Ovary (tissue), 7 donors: ENCODE measurements at regions not wholly inside any gene's neighbourhood (a gene's known extent, or its start where the extent isn't known, plus 50 kb on each side); places are given as distances from the start of the nearest gene placed in this dataset.

Source experiments
- DNase-seq, 5 donors: peaks; one replicate each; pipeline ENCODE4 v3.0.0-alpha.2; 2019 to 2020
- H3K27ac ChIP-seq, 2 donors: fragments of 200-600 bp; one replicate each; pipeline versions ENCODE4 v1.5.1 to v1.8.0; 2019 to 2022
- H3K27me3 ChIP-seq: fragments of 200-600 bp; one replicate; pipeline ENCODE4 v1.8.0; 2022
- H3K36me3 ChIP-seq: fragments of 200-600 bp; sonication (generic); one replicate; pipeline ENCODE4 v1.5.1; 2019
- H3K4me1 ChIP-seq: one replicate; pipeline ENCODE4 v1.8.1; 2013; ENCODE audit warnings: mild to moderate bottlenecking, moderate library complexity; ENCODE audit not compliant: insufficient read depth
- H3K4me3 ChIP-seq: fragments of 200-600 bp; sonication (generic); one replicate; pipeline ENCODE4 v1.5.1; 2017
- H3K9me3 ChIP-seq, 2 donors: fragments of 200-600 bp in 1 of 2; sonication (generic) in 1 of 2; one replicate each; pipeline versions ENCODE4 v1.5.1 to v1.8.1; 2013 to 2019; ENCODE audit warnings: mild to moderate bottlenecking in 1 of 2, moderate library complexity in 1 of 2
- EP300 ChIP-seq: sonication (generic); formaldehyde crosslinking; IDR thresholded peaks from one replicate; pipeline ENCODE4 v1.6.1; 2017; ENCODE audit warnings: antibody characterized with exemption
- POLR2A ChIP-seq: fragments of 450-650 bp; IDR thresholded peaks from one replicate; pipeline ENCODE4 v1.6.1; 2017; ENCODE audit warnings: antibody characterized with exemption, mild to moderate bottlenecking, moderate library complexity
- WGBS, 3 donors: extraction: QIAGEN DNeasy Blood & Tissue Kit in 1 of 3; methylation state at CpG; one replicate each; pipeline versions ENCODE4 v1.1.5 to v1.1.7; 2013 to 2017; 5-methylcytosine and 5-hydroxymethylcytosine counted together
- intact Hi-C, 4 donors: fragments of 100-400 bp; cut with DNase I; formaldehyde crosslinking; loops; one replicate each; pipeline versions ENCODE4 v1.11.0 to v1.15.1; 2022 to 2023
- TF ChIP-seq, protein P1 (sequence below), 3 donors: fragments of 450-650 bp in 2 of 3; fragments of 200-600 bp in 1 of 3; IDR thresholded peaks; one replicate each; pipeline versions ENCODE4 v1.5.1 to v1.8.0; 2016 to 2022; ENCODE audit warnings: antibody characterized with exemption in 3 of 3, mild to moderate bottlenecking in 1 of 3
- donor health status: DM: no; HTN: no; CAD: no; lungs with moderate emphysema.
- donor health status: DM: no; HTN: no; CAD: no.
- donor health status: Bipolar disorder and iron deficiency.
- donor health status: DM: no; HTN: no; CAD: no.
- donor health status: DM: yes; HTN: yes; CAD: no.

DNA sequence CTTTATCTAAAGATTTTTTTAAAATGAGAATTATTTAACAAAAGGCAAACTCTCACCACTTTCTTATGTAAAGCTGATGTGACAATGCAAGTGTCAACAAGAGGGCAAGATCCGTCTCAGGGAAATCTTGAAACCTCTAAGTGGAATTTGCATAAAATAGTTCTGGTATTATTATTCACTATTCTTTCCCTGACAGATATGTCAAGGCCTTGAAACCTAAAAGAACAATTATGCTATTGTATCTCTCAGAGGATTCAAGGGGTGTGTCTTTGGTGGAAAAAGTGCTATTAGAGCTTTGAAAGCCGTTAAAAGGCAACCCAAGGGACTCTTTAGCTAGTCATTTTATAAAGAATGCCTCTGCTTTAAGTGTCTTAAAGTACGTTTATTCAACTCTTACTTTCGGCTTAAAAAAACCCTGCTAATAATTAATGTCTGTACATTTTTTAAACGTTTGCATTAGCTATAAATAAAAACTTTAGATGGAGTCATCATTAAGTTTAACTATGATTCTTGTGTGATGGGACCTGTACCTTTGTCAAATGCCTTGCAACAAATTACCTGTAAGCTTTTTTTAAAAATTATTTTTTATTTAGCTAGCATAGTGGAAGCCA is 585.5 kb downstream of the VRK1 start:
- intact Hi-C loops, result no loop called here
- 43 to 48% (median 43%) methylated on average over 5 of the region's 5 CpGs for WGBS, 3 donors
- no peaks in the 10 kb centered on the region for H3K36me3 ChIP-seq
- TF ChIP-seq EP300 (no peak), POLR2A (no peak)
- TF ChIP-seq, protein P1, sequence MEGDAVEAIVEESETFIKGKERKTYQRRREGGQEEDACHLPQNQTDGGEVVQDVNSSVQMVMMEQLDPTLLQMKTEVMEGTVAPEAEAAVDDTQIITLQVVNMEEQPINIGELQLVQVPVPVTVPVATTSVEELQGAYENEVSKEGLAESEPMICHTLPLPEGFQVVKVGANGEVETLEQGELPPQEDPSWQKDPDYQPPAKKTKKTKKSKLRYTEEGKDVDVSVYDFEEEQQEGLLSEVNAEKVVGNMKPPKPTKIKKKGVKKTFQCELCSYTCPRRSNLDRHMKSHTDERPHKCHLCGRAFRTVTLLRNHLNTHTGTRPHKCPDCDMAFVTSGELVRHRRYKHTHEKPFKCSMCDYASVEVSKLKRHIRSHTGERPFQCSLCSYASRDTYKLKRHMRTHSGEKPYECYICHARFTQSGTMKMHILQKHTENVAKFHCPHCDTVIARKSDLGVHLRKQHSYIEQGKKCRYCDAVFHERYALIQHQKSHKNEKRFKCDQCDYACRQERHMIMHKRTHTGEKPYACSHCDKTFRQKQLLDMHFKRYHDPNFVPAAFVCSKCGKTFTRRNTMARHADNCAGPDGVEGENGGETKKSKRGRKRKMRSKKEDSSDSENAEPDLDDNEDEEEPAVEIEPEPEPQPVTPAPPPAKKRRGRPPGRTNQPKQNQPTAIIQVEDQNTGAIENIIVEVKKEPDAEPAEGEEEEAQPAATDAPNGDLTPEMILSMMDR (IDR thresholded peaks at IDR 0.05), result no peak
- H3K27ac ChIP-seq, result no peak overlapping the region
- H3K27me3 ChIP-seq, result no peaks in the 10 kb centered on the region
- H3K9me3 ChIP-seq, result no peaks in the 10 kb centered on the region
- no peak overlapping the region for H3K4me3 ChIP-seq
- DNase-seq, result no peak
- no peaks in the 10 kb centered on the region for H3K4me1 ChIP-seq

DNA sequence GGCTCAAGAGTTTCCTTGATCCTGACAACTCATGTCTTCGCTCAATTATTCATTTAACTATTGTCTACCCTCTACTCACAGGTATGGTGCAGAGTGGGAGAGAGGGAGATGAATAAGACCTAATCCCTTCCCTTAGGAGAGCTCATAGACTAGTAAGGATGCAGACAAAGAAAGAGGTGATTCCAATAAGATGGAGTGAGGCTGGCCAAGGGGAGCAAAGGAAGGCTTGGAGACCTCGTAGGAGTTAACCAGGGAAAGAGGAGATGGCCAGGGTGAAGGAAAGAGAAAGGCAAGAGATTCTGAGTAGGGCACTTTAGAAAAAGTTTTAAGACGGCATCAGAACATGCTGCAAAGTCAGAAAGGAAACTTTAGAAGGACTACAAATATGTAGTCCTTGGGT is 588.5 kb downstream of the VRK1 start:
- Histone ChIP-seq H3K9me3 (no peaks in the 10 kb centered on the region), H3K27me3 (no peaks in the 10 kb centered on the region), H3K36me3 (no peaks in the 10 kb centered on the region), H3K4me1 (no peaks in the 10 kb centered on the region), H3K4me3 (no peak overlapping the region), H3K27ac (no peak overlapping the region)
- WGBS, 3 donors, result 69 to 83% (median 73%) methylated on average over 3 of the region's 3 CpGs
- no peak for DNase-seq
- intact Hi-C loops, result no loop called here
- TF ChIP-seq POLR2A (no peak), EP300 (no peak)
- TF ChIP-seq, protein P1 (IDR thresholded peaks at IDR 0.05), result no peak

DNA sequence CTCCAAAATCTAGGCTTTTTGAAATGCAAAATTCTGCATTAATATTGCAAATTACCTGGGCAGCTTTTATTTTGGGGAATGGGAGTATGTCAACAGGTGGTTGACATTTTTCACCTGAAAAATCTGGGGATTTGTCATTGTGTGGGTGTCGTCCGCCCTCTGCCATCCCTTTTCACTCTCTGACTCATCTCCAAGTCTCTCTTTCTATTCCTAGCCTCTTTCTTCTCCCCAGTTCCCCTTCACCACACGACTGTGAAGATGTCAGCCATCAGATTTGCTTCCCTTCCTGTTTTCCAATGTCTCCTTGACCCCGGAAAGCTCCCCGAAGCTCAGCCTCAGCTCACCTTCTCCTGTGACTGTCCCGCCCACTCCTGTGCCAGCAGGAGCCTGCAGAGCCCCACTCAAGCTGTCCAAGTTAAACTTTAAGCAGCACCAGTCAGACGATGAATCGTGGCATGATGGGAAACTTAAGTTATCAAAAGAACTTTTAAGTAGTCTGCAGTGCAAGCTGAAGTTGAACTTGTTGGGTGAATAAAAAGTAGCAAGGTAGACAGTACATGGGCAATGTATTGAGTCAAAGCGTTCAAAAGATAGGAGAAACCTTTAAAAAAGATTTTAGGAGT is 590.2 kb downstream of the VRK1 start:
- Histone ChIP-seq H3K27me3 (no peaks in the 10 kb centered on the region), H3K36me3 (no peaks in the 10 kb centered on the region), H3K4me3 (no peak overlapping the region), H3K9me3 (no peaks in the 10 kb centered on the region), H3K27ac (no peak overlapping the region), H3K4me1 (no peaks in the 10 kb centered on the region)
- TF ChIP-seq, protein P1 (IDR thresholded peaks at IDR 0.05), result no peak
- TF ChIP-seq EP300 (no peak), POLR2A (no peak)
- no peak for DNase-seq
- 26 to 40% (median 38%) methylated on average over 9 of the region's 9 CpGs for WGBS, 3 donors
- intact Hi-C loops, result no loop called here

DNA sequence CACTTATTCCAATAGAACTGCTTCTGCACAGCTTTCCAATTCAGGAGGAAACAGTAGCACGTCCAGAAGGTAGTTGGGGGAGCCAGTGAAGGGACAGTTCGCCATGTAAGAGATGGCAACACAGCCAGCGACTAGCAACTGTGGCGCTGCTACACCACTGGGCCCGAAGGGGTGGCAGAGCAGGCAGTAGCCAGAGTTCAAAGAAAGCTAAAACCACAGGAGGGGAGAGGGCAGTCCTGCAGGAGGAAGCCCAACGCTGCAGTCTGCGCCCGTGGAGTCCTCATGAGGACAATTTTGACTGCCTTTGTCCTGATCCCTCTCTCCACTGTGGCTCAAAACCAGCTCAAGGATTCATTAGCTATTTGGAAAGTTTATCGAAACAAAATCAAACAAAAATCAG is 591.2 kb downstream of the VRK1 start:
- DNase-seq, result no peak
- H3K4me1 ChIP-seq, result no peaks in the 10 kb centered on the region
- H3K36me3 ChIP-seq, result no peaks in the 10 kb centered on the region
- TF ChIP-seq, protein P1 (IDR thresholded peaks at IDR 0.05), result no peak
- no peak for TF ChIP-seq EP300
- no peak for TF ChIP-seq POLR2A
- intact Hi-C loops, result no loop called here
- WGBS, 3 donors, result 31 to 41% (median 40%) methylated on average over 9 of the region's 9 CpGs
- H3K27me3 ChIP-seq, result no peaks in the 10 kb centered on the region
- H3K4me3 ChIP-seq, result no peak overlapping the region
- H3K27ac ChIP-seq, result no peak overlapping the region
- H3K9me3 ChIP-seq, result no peaks in the 10 kb centered on the region
